OCI-LY1 (cell line): ENCODE measurements at regions not wholly inside any gene's neighbourhood (a gene's known extent, or its start where the extent isn't known, plus 50 kb on each side); places are given as distances from the start of the nearest gene placed in this dataset.

Source experiments
- H2AFZ ChIP-seq: fragments of 200-600 bp; sonication (generic), shearing (Covaris generic); 2 replicates; pipeline ENCODE4 v1.6.0; 2014; ENCODE audit warnings: antibody characterized with exemption, mild to moderate bottlenecking, low read length
- H3F3A ChIP-seq: fragments of 200-600 bp; sonication (generic), shearing (Covaris generic); 2 replicates; pipeline ENCODE4 v1.6.0; 2014; ENCODE audit warnings: mild to moderate bottlenecking, antibody characterized with exemption, low read length, moderate library complexity; ENCODE audit not compliant: insufficient read depth
- H3K27ac ChIP-seq: fragments of 200-600 bp; sonication (generic); 2 replicates; pipeline ENCODE4 v1.5.1; 2014; ENCODE audit warnings: low read length, mixed run types, mild to moderate bottlenecking, low read depth; ENCODE audit not compliant: poor library complexity, severe bottlenecking
- H3K27me3 ChIP-seq: fragments of 200-600 bp; sonication (generic); 2 replicates; pipeline ENCODE4 v1.6.0; 2014; ENCODE audit warnings: antibody characterized with exemption, mild to moderate bottlenecking, low read length, moderate library complexity; ENCODE audit not compliant: insufficient read depth
- H3K36me3 ChIP-seq: fragments of 200-600 bp; sonication (generic); 2 replicates; pipeline ENCODE4 v1.6.1; 2014; ENCODE audit warnings: mild to moderate bottlenecking, antibody characterized with exemption, low read length, moderate library complexity, mixed read lengths; ENCODE audit not compliant: insufficient read depth
- H3K4me1 ChIP-seq: fragments of 200-600 bp; sonication (generic); 2 replicates; pipeline ENCODE4 v1.5.1; 2014; ENCODE audit warnings: mild to moderate bottlenecking, low read length, moderate library complexity; ENCODE audit not compliant: insufficient read depth, severe bottlenecking
- H3K4me2 ChIP-seq: fragments of 200-600 bp; sonication (generic), shearing (Covaris generic); 2 replicates; pipeline ENCODE4 v1.6.1; 2014; ENCODE audit warnings: low read length
- H3K4me3 ChIP-seq: fragments of 200-600 bp; sonication (generic); 2 replicates; pipeline ENCODE4 v1.5.1; 2014; ENCODE audit warnings: low read length, low read depth, mild to moderate bottlenecking, mixed read lengths; ENCODE audit not compliant: poor library complexity, severe bottlenecking
- H3K79me2 ChIP-seq: fragments of 200-600 bp; shearing (Covaris generic); 2 replicates; pipeline ENCODE4 v1.6.1; 2016; ENCODE audit warnings: mixed run types, low read length, mixed read lengths; ENCODE audit not compliant: insufficient read depth
- H3K9ac ChIP-seq: fragments of 200-600 bp; sonication (generic), shearing (Covaris generic); 2 replicates; pipeline ENCODE4 v1.6.1; 2014; ENCODE audit warnings: mild to moderate bottlenecking, low read length, mixed read lengths
- H3K9me2 ChIP-seq: fragments of 200-600 bp; sonication (generic), shearing (Covaris generic); 2 replicates; pipeline ENCODE4 v1.6.1; 2014; ENCODE audit warnings: low read depth, mild to moderate bottlenecking, low read length, mixed read lengths
- H3K9me3 ChIP-seq: fragments of 200-600 bp; shearing (Covaris generic); 2 replicates; pipeline ENCODE4 v1.6.1; 2014; ENCODE audit warnings: low read length, mixed read lengths
- H4K20me1 ChIP-seq: fragments of 200-600 bp; sonication (generic), shearing (Covaris generic); 2 replicates; pipeline ENCODE4 v1.6.0; 2016; ENCODE audit warnings: mild to moderate bottlenecking, low read length; ENCODE audit not compliant: insufficient read depth
- EZH2 ChIP-seq: fragments of 200-600 bp; sonication (generic), shearing (Covaris generic); IDR thresholded peaks from 2 replicates; pipeline ENCODE4 v1.8.0; 2017; ENCODE audit warnings: borderline replicate concordance, mixed run types, mild to moderate bottlenecking, antibody characterized with exemption, low read length, moderate library complexity, mixed read lengths
- TF ChIP-seq, protein P1 (sequence below): fragments of 200-600 bp; sonication (generic), shearing (Covaris generic); IDR thresholded peaks from 2 replicates; pipeline ENCODE4 v1.5.1; 2017; ENCODE audit warnings: mild to moderate bottlenecking, antibody characterized with exemption, low read length, moderate library complexity, mixed read lengths

GRCh38 chr14:95409477-95410272 is 90.0 kb upstream of the CLMN start:
- H3K9me2 ChIP-seq = no peaks in the 10 kb centered on the region
- H3K36me3 ChIP-seq = no peaks in the 10 kb centered on the region
- TF ChIP-seq, protein P1, sequence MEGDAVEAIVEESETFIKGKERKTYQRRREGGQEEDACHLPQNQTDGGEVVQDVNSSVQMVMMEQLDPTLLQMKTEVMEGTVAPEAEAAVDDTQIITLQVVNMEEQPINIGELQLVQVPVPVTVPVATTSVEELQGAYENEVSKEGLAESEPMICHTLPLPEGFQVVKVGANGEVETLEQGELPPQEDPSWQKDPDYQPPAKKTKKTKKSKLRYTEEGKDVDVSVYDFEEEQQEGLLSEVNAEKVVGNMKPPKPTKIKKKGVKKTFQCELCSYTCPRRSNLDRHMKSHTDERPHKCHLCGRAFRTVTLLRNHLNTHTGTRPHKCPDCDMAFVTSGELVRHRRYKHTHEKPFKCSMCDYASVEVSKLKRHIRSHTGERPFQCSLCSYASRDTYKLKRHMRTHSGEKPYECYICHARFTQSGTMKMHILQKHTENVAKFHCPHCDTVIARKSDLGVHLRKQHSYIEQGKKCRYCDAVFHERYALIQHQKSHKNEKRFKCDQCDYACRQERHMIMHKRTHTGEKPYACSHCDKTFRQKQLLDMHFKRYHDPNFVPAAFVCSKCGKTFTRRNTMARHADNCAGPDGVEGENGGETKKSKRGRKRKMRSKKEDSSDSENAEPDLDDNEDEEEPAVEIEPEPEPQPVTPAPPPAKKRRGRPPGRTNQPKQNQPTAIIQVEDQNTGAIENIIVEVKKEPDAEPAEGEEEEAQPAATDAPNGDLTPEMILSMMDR = no peak
- TF ChIP-seq EZH2 = no peak
- no peaks in the 10 kb centered on the region for H3F3A ChIP-seq
- no peaks in the 10 kb centered on the region for H4K20me1 ChIP-seq
- no peaks in the 10 kb centered on the region for H3K27me3 ChIP-seq
- H3K4me3 ChIP-seq = no peak overlapping the region
- no peak overlapping the region for H2AFZ ChIP-seq
- no peak overlapping the region for H3K27ac ChIP-seq
- no peak overlapping the region for H3K4me2 ChIP-seq
- no peaks in the 10 kb centered on the region for H3K79me2 ChIP-seq
- H3K9me3 ChIP-seq = no peaks in the 10 kb centered on the region
- no peaks in the 10 kb centered on the region for H3K4me1 ChIP-seq
- no peak overlapping the region for H3K9ac ChIP-seq

- Histone ChIP-seq H3K36me3 (no peaks in the 10 kb centered on the region), H3K9ac (no peak overlapping the region), H3K79me2 (no peaks in the 10 kb centered on the region), H3K27me3 (no peaks in the 10 kb centered on the region), H3K9me3 (no peaks in the 10 kb centered on the region), H3F3A (no peaks in the 10 kb centered on the region), H2AFZ (no peak overlapping the region), H3K4me3 (no peak overlapping the region), H3K4me1 (no peaks in the 10 kb centered on the region), H4K20me1 (no peaks in the 10 kb centered on the region), H3K9me2 (no peaks in the 10 kb centered on the region), H3K27ac (no peak overlapping the region), H3K4me2 (no peak overlapping the region)
- TF ChIP-seq, protein P1 = no peak
- TF ChIP-seq EZH2 = no peak
Observed at GRCh38 chr14:95408731-95409476, 89.2 kb upstream of the CLMN start.

- Histone ChIP-seq H3K27me3 (no peaks in the 10 kb centered on the region), H3K9me2 (no peaks in the 10 kb centered on the region), H3K4me3 (no peak overlapping the region), H3F3A (no peaks in the 10 kb centered on the region), H3K4me2 (no peak overlapping the region), H4K20me1 (no peaks in the 10 kb centered on the region), H3K27ac (no peak overlapping the region), H3K9me3 (no peaks in the 10 kb centered on the region), H2AFZ (no peak overlapping the region), H3K4me1 (no peaks in the 10 kb centered on the region), H3K9ac (no peak overlapping the region), H3K36me3 (no peaks in the 10 kb centered on the region), H3K79me2 (no peaks in the 10 kb centered on the region)
- no peak for TF ChIP-seq EZH2
- TF ChIP-seq, protein P1 = no peak
Observed at GRCh38 chr14:95407354-95407753, 87.6 kb upstream of the CLMN start.
